HFFc6 (cell line): ENCODE measurements at regions not wholly inside any gene's neighbourhood (a gene's known extent, or its start where the extent isn't known, plus 50 kb on each side); places are given as distances from the start of the nearest gene placed in this dataset.

Source experiments
- DNase-seq: peaks from one replicate; pipeline ENCODE4 v3.0.0-alpha.2; 2018
- H3K27ac Mint-ChIP-seq: 2 replicates; pipeline ENCODE4 v1.8.0; 2020; ENCODE audit warnings: mild to moderate bottlenecking, mixed read lengths
- H3K27me3 Mint-ChIP-seq: 2 replicates; pipeline ENCODE4 v1.8.0; 2021; ENCODE audit warnings: mild to moderate bottlenecking, moderate library complexity, mixed read lengths; ENCODE audit not compliant: insufficient read depth
- H3K36me3 Mint-ChIP-seq: 2 replicates; pipeline ENCODE4 v1.8.0; 2021; ENCODE audit warnings: low read depth, mixed read lengths
- H3K4me1 Mint-ChIP-seq: 2 replicates; pipeline ENCODE4 v1.8.0; 2020; ENCODE audit warnings: low read depth, mixed read lengths
- H3K4me3 Mint-ChIP-seq: 2 replicates; pipeline ENCODE4 v1.8.0; 2020; ENCODE audit warnings: mild to moderate bottlenecking, moderate library complexity, mixed read lengths
- H3K9me3 Mint-ChIP-seq: 2 replicates; pipeline ENCODE4 v1.8.0; 2020; ENCODE audit warnings: mild to moderate bottlenecking, mixed read lengths
- TF ChIP-seq, protein P1 (sequence below): fragments of 200-600 bp; sonication (generic); IDR thresholded peaks from 2 replicates; pipeline ENCODE4 v1.5.0; 2021; ENCODE audit warnings: antibody characterized with exemption, mild to moderate bottlenecking

DNA sequence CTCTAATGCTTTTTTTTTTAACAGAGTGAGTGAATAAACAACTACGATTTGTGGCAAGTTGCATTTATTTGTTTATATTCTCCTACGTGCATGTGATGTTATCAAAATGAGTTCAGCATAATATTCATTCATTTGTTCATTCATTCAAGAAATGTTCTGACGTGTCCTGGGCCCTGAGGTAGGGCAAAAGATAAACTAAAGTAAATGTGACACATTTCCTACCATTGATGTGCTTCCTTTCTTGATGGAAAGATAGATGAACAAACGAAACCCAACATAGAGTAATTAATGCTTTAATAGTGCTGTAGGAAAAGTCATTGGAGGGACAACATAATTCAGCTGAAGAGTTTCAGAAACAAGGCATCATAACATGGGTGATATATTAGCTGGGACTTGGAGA, 261.5 kb upstream of the KCNMB2 start:
- Mint-ChIP-seq H3K36me3 (peaks cover 11% of the 10 kb centered on the region), H3K27ac (no peak overlapping the region), H3K4me3 (no peak overlapping the region), H3K4me1 (peaks cover 16% of the 10 kb centered on the region), H3K27me3 (no peaks in the 10 kb centered on the region; the same call in 1 of the 2 replicates), H3K9me3 (peaks cover 21% of the 10 kb centered on the region)
- no peak for DNase-seq
- TF ChIP-seq, protein P1, sequence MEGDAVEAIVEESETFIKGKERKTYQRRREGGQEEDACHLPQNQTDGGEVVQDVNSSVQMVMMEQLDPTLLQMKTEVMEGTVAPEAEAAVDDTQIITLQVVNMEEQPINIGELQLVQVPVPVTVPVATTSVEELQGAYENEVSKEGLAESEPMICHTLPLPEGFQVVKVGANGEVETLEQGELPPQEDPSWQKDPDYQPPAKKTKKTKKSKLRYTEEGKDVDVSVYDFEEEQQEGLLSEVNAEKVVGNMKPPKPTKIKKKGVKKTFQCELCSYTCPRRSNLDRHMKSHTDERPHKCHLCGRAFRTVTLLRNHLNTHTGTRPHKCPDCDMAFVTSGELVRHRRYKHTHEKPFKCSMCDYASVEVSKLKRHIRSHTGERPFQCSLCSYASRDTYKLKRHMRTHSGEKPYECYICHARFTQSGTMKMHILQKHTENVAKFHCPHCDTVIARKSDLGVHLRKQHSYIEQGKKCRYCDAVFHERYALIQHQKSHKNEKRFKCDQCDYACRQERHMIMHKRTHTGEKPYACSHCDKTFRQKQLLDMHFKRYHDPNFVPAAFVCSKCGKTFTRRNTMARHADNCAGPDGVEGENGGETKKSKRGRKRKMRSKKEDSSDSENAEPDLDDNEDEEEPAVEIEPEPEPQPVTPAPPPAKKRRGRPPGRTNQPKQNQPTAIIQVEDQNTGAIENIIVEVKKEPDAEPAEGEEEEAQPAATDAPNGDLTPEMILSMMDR = no peak

DNA sequence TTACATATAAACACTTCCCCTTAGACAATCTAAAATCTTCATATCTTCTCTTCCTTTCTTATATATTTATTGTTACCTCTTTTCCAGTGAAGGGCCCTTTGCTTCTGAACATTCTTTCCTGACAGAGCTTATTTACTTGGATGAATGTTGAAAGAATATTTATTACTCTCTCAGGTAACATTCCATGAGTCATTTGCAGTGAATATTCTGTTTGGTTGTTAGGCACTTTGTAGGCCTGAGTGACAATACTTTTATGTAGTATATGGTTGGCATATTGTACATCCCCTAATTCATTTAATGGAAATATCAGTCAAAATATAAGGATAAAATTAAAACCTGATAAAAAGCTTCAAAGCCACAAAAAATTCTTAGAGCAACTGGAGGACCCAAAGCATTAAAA, 260.9 kb upstream of the KCNMB2 start:
- H3K36me3 Mint-ChIP-seq = peaks cover 14% of the 10 kb centered on the region
- H3K4me1 Mint-ChIP-seq = peaks cover 15% of the 10 kb centered on the region
- no peak overlapping the region for H3K27ac Mint-ChIP-seq
- TF ChIP-seq, protein P1 = no peak
- DNase-seq = no peak
- H3K27me3 Mint-ChIP-seq = no peaks in the 10 kb centered on the region; the same call in 1 of the 2 replicates
- peaks cover 25% of the 10 kb centered on the region for H3K9me3 Mint-ChIP-seq
- no peak overlapping the region for H3K4me3 Mint-ChIP-seq

DNA sequence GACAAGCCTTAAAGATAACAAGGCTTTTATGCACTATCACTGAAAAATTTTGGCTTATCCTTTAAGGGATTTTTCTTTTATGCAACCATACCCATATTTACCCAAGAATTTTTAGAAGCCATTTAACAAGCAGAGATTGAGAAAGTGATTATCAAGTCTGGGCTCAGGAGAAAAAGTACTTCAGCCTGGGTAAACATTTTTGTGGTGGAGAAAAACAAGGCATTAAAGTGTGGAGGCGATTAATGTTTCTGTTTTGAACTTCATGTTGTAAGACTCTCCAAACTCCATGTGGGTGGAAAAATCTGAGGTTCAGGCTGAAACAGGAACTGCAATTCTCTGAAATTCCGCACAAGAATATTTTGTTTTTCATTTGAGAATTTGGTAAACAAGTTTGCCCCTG, 260.4 kb upstream of the KCNMB2 start:
- peaks cover 18% of the 10 kb centered on the region for H3K36me3 Mint-ChIP-seq
- no peaks in the 10 kb centered on the region; the same call in 1 of the 2 replicates for H3K27me3 Mint-ChIP-seq
- no peak overlapping the region for H3K27ac Mint-ChIP-seq
- H3K4me1 Mint-ChIP-seq = peaks cover 10% of the 10 kb centered on the region
- no peak overlapping the region for H3K4me3 Mint-ChIP-seq
- TF ChIP-seq, protein P1 = peak; percentile 22; the same call in 1 of the 2 replicates
- H3K9me3 Mint-ChIP-seq = peaks cover 28% of the 10 kb centered on the region
- peak; percentile 29 for DNase-seq

DNA sequence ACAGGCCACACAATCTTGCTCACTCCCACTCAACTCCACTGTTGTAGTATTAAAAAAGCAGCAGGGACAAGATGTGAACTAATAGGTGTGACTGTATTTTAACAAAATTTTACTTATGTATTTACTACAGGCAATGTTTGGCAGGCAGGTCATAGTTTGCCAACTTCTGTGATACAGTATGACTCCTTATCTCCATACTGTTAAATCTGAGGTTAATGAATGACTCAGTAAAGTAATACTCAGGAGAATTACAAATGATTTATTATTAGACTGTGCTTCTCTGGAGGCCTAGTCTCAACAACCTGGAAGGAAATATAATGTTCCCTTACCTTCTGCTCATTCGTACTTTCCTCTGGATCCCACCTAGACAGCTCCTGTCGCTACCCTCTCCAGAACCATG, 258.6 kb upstream of the KCNMB2 start:
- no peak for DNase-seq
- H3K27ac Mint-ChIP-seq = no peak overlapping the region
- peaks cover 21% of the 10 kb centered on the region for H3K36me3 Mint-ChIP-seq
- no peaks in the 10 kb centered on the region; the same call in 1 of the 2 replicates for H3K27me3 Mint-ChIP-seq
- no peak overlapping the region for H3K4me3 Mint-ChIP-seq
- TF ChIP-seq, protein P1 = no peak
- peaks cover 28% of the 10 kb centered on the region for H3K9me3 Mint-ChIP-seq
- H3K4me1 Mint-ChIP-seq = no peaks in the 10 kb centered on the region

DNA sequence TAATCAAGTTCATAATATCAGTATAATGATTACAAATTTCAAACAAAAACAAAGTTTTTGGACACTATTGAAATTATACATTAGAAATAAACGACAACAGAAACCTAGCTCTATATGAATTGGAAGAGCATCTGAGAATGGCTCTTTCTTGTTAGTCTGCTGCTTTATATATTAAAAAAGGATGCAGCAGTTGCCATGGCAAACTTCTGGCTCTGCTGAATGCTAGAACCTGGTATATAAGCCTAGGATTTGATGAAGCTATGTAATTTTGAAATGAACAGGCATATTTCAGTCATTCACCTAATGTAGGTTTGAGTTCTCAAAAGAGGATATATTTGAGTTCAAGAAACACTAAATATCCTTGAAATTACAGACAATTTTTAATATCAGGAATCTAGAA, 252.7 kb upstream of the KCNMB2 start:
- H3K4me1 Mint-ChIP-seq = no peaks in the 10 kb centered on the region
- no peak overlapping the region for H3K4me3 Mint-ChIP-seq
- DNase-seq = no peak
- H3K27me3 Mint-ChIP-seq = no peaks in the 10 kb centered on the region
- H3K27ac Mint-ChIP-seq = no peak overlapping the region
- TF ChIP-seq, protein P1 = no peak
- H3K36me3 Mint-ChIP-seq = peaks cover 16% of the 10 kb centered on the region
- H3K9me3 Mint-ChIP-seq = peaks cover 23% of the 10 kb centered on the region

DNA sequence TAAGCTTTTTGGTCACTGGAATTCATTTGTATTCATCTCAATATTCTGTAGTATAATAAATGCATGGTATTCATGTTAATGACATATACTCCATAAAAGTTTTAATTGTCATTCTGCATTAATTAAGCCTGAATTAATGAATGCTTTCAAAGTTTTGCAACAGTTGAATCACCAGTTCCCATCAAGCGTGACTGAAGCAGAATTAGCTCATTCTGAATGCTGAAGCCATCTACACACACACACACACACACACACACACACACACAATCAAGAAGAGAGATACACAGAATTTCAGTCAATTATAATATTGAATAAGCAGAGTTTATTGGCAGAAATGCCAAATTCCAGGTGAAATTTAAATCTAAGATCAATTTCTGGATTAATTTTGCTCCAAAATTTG, 252.1 kb upstream of the KCNMB2 start:
- Mint-ChIP-seq H3K4me3 (no peak overlapping the region), H3K36me3 (peaks cover 15% of the 10 kb centered on the region), H3K9me3 (peaks cover 17% of the 10 kb centered on the region), H3K27me3 (no peaks in the 10 kb centered on the region), H3K27ac (no peak overlapping the region), H3K4me1 (0 out of 2 replicates have a peak, but pooled peaks cover under 1% of the 10 kb centered on the region)
- no peak for DNase-seq
- TF ChIP-seq, protein P1 = no peak
